ENCODE measurements at regions not wholly inside any gene's neighbourhood (a gene's known extent, or its start where the extent isn't known, plus 50 kb on each side); places are given as distances from the start of the nearest gene placed in this dataset.

DNA sequence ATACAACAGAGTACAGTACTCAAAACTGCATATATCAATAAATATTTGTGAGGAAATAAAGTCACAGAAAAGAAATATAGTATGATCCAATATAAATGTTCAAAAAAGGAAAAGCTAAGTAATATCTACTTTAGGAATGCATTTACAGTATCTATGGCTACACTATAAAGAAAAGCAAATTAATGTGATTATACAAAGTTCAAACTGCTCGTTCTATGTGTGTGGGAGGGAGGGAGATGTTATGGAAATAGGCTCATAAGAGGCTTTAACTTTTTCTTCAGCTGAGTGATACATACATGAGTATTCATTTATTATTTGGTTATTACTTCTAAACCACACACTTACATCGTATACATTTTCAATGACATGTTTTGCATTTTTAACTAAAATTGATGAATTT is 377.7 kb upstream of the AGTR1 start:
- peaks cover 16% of the 10 kb centered on the region for H3K4me1 Mint-ChIP-seq (ENCODE audit: low read depth)
- H3K4me3 Mint-ChIP-seq (ENCODE audit: unreplicated experiment), result no peak overlapping the region
- no peak for DNase-seq (ENCODE audit: low spot score)
- TF ChIP-seq, protein P1, sequence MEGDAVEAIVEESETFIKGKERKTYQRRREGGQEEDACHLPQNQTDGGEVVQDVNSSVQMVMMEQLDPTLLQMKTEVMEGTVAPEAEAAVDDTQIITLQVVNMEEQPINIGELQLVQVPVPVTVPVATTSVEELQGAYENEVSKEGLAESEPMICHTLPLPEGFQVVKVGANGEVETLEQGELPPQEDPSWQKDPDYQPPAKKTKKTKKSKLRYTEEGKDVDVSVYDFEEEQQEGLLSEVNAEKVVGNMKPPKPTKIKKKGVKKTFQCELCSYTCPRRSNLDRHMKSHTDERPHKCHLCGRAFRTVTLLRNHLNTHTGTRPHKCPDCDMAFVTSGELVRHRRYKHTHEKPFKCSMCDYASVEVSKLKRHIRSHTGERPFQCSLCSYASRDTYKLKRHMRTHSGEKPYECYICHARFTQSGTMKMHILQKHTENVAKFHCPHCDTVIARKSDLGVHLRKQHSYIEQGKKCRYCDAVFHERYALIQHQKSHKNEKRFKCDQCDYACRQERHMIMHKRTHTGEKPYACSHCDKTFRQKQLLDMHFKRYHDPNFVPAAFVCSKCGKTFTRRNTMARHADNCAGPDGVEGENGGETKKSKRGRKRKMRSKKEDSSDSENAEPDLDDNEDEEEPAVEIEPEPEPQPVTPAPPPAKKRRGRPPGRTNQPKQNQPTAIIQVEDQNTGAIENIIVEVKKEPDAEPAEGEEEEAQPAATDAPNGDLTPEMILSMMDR (IDR thresholded peaks at IDR 0.05), result no peak
- no peaks in the 10 kb centered on the region for H3K36me3 Mint-ChIP-seq (ENCODE audit: low read depth)
- H3K27ac Mint-ChIP-seq (ENCODE audit: unreplicated experiment), result peak overlapping the region; percentile 77
- H3K27me3 Mint-ChIP-seq (ENCODE audit: low read depth), result no peaks in the 10 kb centered on the region
- H3K9me3 Mint-ChIP-seq (ENCODE audit: low read depth), result peaks cover 10% of the 10 kb centered on the region

DNA sequence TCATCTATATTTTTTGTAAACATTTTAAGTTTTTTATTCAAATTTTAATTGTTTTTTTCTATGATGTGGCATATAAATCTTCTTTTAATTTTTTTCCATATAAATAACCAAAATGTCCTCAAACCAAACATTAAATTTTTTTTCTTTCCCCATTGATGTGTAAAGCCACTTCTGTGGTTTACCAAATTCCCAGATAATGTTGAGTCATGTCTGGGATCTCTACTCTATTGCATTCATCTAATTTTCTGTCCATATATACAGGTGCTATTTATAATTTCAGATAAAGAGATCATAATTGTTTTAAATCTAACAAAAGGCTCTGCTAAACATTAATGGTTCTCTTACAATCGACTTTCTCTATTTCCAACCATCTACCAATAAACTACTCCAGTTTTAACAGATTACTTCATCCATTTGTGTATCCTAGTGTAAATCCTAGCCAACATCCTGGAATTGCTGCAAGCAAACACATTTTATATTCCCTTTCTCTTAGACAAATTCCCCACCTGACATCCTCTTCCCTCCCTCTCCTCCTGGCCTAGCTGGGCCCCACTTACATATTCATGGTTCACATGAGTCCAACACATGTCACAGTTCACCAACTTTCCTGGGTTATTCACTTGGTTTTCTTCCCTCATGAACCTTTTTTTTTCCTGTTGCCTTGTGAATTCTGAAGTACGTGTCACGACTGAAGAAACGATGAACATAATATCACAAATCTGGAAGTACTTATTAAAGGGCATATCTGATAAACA is 368.0 kb upstream of the AGTR1 start:
- Mint-ChIP-seq H3K4me3 (ENCODE audit: unreplicated experiment) (no peak overlapping the region), H3K36me3 (ENCODE audit: low read depth) (no peaks in the 10 kb centered on the region), H3K27ac (ENCODE audit: unreplicated experiment) (no peak overlapping the region), H3K4me1 (ENCODE audit: low read depth) (peaks cover 29% of the 10 kb centered on the region), H3K9me3 (ENCODE audit: low read depth) (peaks cover 9% of the 10 kb centered on the region), H3K27me3 (ENCODE audit: low read depth) (no peaks in the 10 kb centered on the region)
- no peak for DNase-seq (ENCODE audit: low spot score)
- TF ChIP-seq, protein P1 (IDR thresholded peaks at IDR 0.05), result no peak

DNA sequence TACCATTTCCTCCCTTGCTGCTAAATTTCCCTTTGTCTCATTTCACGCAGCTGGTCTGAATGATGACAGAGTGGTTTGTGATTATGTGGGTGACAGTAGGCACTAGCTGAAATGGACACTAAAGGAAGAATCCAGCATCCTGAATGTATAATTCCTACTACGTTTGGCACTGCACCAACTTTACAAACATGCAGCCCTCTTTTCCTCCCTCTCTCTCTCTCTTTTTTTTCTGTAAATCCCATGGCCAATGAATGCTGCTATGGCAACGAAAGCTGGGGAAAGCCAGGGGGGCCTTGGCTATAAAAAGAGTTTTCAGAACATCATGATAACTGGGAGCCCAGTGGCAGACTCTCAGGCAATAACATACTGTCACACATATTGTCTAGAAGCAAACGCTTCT is 367.2 kb upstream of the AGTR1 start:
- H3K4me1 Mint-ChIP-seq (ENCODE audit: low read depth), result peaks cover 29% of the 10 kb centered on the region
- DNase-seq (ENCODE audit: low spot score), result no peak
- no peaks in the 10 kb centered on the region for H3K27me3 Mint-ChIP-seq (ENCODE audit: low read depth)
- peaks cover 4% of the 10 kb centered on the region for H3K9me3 Mint-ChIP-seq (ENCODE audit: low read depth)
- H3K4me3 Mint-ChIP-seq (ENCODE audit: unreplicated experiment), result no peak overlapping the region
- TF ChIP-seq, protein P1 (IDR thresholded peaks at IDR 0.05), result no peak
- H3K27ac Mint-ChIP-seq (ENCODE audit: unreplicated experiment), result no peak overlapping the region
- H3K36me3 Mint-ChIP-seq (ENCODE audit: low read depth), result no peaks in the 10 kb centered on the region

DNA sequence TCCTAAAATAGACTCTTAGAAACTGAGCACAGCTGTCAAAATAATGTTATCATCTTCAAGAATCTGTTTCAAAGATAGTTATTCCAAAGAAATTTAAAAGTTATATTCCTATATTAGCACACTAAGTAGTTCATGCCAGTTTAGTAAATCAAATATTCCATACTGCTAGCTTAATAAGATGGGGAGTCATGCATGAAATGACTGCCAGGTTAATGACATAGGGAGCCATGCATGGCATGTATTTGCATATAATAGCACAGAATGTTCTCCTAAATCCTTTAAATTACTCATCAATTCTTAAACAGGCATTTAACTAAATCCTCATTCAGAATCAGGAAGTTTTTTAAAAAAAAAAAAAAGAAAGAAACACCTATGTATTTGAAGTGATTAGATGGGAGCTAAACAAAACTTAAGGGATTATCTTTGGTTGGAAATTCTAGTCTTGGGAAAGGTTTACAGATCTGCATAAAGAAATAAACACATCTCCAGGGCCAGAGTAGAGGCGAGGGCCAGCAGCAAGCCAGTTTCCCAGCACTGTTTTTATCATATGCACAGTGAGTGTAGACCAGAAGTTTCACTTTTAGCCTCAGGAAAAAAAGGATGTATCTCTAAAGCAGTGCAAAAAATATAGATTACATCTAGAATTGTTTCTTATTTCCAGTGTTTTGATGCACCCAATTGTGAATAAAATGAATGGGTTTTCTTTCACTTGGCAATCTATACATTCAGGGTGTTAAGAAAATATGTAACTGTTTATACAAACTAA is 366.4 kb upstream of the AGTR1 start:
- Mint-ChIP-seq H3K4me1 (ENCODE audit: low read depth) (peaks cover 29% of the 10 kb centered on the region), H3K27ac (ENCODE audit: unreplicated experiment) (no peak overlapping the region), H3K36me3 (ENCODE audit: low read depth) (no peaks in the 10 kb centered on the region), H3K4me3 (ENCODE audit: unreplicated experiment) (no peak overlapping the region), H3K27me3 (ENCODE audit: low read depth) (no peaks in the 10 kb centered on the region), H3K9me3 (ENCODE audit: low read depth) (no peaks in the 10 kb centered on the region)
- TF ChIP-seq, protein P1 (IDR thresholded peaks at IDR 0.05), result no peak
- no peak for DNase-seq (ENCODE audit: low spot score)

DNA sequence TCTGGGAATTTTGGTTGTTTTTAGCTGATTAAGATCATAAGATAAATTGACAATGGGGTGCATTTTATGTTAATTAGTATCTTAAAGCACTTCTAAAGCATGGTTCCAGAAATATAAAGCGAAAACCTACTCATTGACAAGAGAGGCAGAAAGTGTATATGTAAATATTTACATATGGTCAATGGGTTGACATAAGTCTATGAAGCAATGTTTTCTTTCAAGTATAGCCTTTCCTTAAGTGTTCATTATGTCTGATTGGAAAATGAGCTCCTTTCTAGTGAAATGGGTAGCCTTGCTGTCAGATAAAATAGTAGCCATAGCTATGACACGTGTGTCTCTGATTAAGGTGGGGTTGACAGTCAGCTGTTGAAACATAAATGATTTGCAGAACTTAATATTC is 365.2 kb upstream of the AGTR1 start:
- no peak overlapping the region for H3K4me3 Mint-ChIP-seq (ENCODE audit: unreplicated experiment)
- no peak for DNase-seq (ENCODE audit: low spot score)
- H3K27ac Mint-ChIP-seq (ENCODE audit: unreplicated experiment), result no peak overlapping the region

More for the DNA sequence above, 365.2 kb upstream of the AGTR1 start:
- Mint-ChIP-seq H3K4me1 (ENCODE audit: low read depth) (peaks cover 29% of the 10 kb centered on the region), H3K9me3 (ENCODE audit: low read depth) (no peaks in the 10 kb centered on the region), H3K27me3 (ENCODE audit: low read depth) (no peaks in the 10 kb centered on the region), H3K36me3 (ENCODE audit: low read depth) (no peaks in the 10 kb centered on the region)
- TF ChIP-seq, protein P1 (IDR thresholded peaks at IDR 0.05), result no peak

All from chondrocyte (in vitro differentiated cells).